HS-27A (cell line): ENCODE measurements at regions not wholly inside any gene's neighbourhood (a gene's known extent, or its start where the extent isn't known, plus 50 kb on each side); places are given as distances from the start of the nearest gene placed in this dataset.
A peak's percentile ranks its signal among the peaks of the same experiment; 100 is the strongest.

ENCODE experiments used
- DNase-seq: peaks from one replicate; pipeline ENCODE4 v3.0.0-alpha.2; 2012; ENCODE audit warnings: low read depth, missing footprints

DNA sequence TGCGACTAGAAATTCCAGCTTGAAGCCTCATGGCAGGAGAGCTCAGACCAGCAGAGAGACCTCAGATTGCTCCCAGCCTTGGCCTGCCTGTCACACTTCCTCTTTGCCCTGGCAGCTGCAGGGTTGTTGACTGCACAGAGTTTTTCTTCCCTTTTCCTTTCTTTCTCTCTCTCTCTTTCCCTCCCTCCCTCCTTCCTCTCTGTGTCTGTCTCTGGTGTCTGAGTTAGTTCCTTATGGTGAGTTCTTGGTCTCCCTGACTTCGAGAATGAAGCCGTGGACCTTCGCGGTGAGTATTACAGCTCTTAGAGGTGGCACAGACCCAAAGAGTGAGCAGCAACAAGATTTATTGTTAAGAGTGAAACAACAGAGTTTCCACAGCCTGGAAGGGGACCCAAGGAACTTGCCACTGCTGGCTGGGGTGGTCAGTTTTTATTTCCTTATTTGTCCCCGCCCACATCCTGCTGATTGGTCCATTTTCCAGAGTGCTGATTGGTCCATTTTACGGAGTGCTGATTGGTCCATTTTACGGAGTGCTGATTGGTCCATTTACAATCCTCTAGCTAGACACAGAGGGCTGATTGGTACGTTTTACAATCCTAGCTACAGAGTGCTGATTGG, 266.3 kb downstream of the RPS24 start:
- no peak for DNase-seq

DNA sequence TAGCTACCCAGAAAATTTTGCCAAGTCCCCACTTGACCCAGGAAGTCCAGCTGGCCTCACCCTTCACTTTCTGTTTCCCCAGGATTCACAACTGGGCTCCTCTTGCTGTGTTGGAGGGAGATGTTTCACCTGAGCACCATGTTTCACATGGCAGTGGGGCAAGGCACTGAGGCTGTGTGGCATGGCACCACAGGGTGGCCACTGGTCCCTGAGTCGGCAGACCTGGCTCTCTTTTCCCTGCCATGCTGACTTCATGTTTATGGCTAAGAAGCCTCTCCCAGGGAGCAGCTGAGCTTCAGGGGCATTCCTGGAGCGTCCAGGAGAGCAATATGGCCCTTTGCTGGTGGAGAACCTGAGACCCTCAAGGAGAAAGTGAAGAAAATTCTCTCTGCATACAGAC, 266.9 kb downstream of the RPS24 start:
- no peak for DNase-seq

- no peak for DNase-seq
Observed at GRCh38 chr10:78301481-78301880, 267.8 kb downstream of the RPS24 start.

GRCh38 chr10:78301891-78302738, 268.5 kb downstream of the RPS24 start:
- no peak for DNase-seq

DNA sequence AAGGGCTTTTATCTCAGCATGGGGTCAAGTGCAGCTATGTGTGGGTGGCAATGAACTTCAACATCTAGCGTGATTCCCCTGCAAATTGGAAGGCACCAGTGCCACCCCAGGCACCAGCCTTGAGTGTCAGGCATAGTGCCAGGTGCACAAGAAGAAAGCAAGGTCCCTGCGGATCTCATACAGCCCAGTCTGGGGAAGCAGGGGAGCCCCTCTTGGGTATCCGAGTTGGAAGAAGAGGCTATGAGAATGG, 269.0 kb downstream of the RPS24 start:
- DNase-seq, result no peak

DNA sequence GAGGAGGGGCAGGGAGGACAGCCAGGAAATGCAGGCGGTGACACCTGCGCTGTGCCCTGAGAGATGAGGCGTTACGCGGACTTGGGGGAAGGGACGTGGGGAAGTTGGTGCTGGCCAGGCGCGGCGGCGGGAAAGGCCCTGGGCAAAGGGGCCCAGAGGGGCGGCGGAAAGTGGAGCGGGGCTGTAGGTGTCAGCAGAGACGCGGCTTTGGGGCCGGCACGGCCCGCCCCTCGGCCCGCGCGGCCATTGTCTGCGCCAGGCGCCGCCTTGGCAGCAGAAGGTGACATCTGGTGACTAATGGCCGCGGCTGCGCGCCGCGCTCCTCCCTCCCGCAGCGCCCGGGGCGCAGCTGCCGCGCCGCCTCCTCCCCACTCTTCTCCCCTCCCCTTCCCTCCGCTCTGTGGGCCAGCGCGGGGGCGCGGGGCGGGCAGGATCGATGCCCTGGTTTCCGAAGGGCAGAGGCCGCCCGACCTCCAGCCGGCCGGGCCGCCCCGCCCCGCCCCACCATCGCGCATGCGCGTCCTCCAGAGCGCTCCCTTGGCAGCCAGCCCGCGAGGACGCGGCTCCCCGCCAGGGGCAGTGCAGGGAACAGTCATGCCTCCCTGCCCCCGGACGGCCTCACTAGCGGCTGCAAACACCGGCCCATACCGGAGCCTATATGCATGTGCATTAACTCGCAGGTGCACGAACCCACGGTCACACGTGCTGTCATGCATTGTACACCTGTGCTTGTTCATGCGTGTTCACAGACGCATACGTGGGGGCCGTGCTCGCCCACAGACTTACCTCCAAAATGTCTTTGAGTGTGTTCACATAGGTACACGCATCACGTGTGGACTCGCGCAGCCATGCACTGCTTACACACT, 269.6 kb downstream of the RPS24 start:
- peak; percentile 31 for DNase-seq

GRCh38 chr10:78304091-78305045, 270.7 kb downstream of the RPS24 start:
- DNase-seq, result no peak

DNA sequence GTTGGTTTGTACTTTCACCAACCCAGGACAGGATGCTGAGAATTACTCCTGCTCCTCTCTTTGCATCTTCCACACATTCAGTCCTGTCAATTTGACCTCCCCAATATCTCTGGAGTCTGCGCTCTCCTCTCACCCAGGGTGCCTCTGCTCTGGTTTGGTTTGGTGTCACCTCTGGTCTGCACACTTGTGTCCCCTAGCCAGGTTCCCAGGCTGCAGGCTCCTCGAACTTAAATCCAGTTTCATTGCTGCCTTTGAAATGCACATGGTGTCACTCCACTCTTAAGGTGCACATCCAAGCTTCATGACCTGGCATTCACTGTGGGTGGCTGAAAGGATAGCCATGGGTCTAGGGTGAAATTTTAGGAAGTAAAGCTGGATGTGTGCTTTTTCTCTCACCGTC, 271.6 kb downstream of the RPS24 start:
- no peak for DNase-seq

- no peak for DNase-seq
Observed at GRCh38 chr10:78306358-78306757, 272.7 kb downstream of the RPS24 start.

DNA sequence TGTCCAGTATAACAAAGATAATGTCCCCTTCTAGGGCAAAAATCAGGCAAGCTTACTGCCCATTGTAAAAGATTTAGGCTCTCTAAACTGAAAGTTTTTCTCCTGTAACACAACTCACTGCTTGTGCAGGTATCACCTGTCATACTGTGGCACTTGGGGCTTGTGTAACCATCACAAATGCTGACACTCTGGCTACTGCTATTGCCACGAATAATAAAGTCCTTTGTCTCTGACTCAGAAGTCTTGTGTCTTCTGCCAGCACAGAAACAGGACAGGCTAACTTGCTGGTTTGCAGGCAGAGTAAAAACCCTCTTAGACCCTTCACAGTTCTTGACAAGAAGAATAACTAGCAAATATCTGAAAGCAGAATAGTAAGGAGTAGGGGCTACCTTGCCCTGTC, 273.9 kb downstream of the RPS24 start:
- DNase-seq, result no peak

- no peak for DNase-seq
Observed at GRCh38 chr10:78309536-78310237, 276.0 kb downstream of the RPS24 start.

GRCh38 chr10:78310481-78311080, 276.9 kb downstream of the RPS24 start:
- DNase-seq, result no peak

DNA sequence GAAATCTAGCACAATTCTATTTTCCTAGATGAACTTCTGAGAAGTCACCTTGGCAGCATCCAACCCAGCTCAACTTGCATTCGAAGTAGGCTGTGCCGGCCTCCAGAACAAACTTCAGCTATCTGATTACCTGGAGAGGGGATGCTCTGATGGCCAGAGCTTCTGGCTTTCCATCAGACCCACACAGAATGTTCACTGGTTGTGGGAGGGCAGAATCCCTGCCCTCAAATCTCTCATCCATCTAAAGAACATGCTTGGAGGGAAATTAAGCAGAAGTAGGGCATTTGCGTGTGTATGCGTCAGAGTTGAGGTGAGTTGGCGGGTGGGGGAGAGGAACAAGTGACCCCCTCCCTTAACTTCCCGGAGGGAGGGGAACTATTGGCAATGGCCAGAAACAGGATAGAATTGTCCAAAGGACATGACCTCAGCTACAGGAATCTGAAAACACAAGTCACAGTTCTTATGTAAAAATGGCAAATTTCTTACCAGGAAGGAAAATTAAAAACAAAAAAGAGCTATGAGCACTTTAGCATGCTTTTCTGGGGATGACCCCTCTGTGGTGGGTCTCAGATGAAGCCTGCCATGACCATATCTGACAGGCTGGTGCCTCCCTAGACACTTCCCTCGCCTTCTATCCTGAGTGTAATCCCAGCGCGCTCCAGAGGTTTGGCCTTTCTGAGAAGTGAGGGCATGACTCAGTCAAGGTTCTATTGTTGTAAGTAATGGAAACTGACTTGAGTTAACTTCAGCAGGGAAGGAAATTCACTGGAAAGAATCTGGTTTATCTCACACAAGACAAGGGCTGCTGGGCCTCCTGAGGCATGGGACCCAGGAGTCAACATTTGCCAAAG, 278.8 kb downstream of the RPS24 start:
- DNase-seq, result no peak

DNA sequence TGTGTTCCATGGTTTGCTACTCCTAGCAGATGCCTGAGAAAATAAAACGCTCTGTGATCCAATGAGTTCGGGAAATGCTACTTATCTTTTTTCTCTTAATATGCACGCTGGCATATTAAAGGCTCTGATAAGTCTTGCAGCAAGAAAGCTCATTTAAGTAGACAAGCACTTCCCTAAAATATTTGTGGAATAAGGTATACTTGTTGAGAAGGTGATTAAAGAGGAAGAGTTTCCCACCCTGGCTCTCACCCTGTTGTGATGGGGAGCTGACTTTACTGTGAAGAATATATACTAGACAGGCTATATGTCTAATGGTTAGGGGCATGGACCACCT, 279.4 kb downstream of the RPS24 start:
- no peak for DNase-seq

DNA sequence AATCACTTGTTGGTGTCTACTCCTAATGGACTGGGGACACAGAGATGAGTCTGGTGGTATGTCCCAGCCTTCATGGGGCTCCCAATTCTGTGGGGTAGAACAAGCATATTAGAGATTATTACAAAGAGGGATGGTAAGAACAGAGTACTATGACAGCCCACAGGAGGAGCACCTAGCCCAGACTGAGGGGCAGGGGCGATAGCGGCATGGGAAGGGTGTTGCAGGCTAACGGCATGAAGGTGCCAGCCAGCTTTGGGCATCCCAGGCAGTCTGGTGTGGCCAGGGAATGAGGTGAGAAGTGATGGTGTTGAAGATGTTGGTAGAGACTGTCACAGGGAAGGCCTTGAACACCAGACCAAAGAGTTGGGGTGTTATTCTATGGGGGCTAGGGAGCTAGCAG, 280.0 kb downstream of the RPS24 start:
- DNase-seq, result no peak

DNA sequence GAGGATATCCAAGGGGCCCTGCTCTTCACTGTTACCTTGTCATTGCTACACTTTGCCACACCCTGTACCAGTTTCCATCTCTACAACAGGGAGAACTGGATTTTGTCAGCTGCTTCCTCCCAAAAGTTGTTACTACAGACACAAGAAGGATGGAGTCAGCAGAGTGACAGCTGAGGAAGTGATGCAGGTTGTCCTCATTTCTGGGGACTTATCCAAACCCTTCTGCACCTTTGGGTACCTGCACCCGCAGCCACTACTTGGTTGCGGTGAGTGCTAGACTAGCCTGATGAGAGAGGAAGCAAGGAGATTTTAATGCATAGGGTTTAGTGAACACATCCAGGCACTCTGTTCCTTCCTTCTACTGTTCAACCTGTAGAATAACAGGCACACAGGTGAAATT, 281.0 kb downstream of the RPS24 start:
- no peak for DNase-seq

DNA sequence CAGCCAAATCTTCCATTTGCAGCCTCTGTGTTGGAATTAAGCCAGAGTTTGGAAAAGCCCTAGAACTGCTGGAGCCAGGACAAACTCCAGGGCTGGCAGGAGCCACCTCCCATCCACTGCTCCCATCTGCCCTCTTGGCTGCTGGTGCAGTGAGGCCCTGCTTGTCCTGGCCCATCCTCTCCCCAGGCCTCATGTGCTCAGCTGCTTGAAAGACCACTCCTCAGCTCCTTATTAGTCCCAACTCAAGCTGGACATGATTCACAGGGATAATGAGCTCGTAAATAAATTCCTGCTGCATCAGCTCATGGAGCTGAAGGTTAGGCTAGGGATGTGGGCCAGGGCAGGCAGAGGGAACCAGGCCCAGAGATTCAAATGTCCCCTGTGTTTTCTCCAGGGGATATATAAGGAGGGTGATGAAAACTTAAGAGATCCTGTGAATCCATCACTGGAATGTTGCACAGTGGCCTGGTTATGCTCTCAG, 282.8 kb downstream of the RPS24 start:
- no peak for DNase-seq

DNA sequence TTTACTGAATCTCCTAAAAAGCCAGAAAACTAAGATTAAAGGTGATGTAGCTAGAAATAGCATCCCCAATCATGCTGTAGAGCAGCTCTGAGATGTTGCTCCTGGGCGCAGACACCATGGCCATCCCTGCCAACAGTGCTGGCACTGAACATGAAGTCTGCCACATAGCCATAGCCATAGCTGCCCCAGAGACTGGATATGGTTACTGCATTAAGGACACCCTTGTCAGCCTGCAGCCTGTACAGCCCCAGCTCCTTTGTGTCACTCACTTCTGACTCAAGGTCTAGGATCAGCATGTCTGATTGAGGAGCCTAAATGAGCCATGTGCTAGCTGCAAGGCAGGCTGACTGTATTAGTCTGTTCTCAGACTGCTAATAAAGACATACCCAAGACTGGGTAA, 284.6 kb downstream of the RPS24 start:
- DNase-seq, result no peak

DNA sequence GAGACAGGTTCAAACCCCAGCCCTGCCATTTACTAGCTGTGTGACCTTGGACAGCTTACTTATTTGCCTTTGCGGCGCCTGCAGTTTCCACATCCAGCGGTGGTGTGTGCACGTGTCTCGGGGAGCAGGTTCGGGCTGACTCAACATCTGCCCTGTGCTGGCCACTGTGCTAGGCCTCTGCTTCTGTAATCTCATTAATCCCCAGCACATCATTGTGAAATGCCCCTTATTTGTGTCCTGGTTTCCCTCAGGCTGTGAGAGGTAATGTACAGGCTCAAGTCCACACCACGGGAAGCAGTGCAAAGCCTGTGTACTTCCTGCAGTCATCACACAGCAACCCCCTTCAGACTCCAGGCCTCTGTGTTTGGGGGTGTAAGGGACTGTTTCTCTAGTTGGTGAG, 285.7 kb downstream of the RPS24 start:
- no peak for DNase-seq

- no peak for DNase-seq
Observed at GRCh38 chr10:78319841-78320240, 286.2 kb downstream of the RPS24 start.
